ENCODE measurements at regions not wholly inside any gene's neighbourhood (a gene's known extent, or its start where the extent isn't known, plus 50 kb on each side); places are given as distances from the start of the nearest gene placed in this dataset.

- no peak for TF ChIP-seq TBL1XR1 (IDR thresholded peaks at IDR 0.05; ENCODE audit: borderline replicate concordance, low read length, partially characterized antibody)
- no peak for TF ChIP-seq ZNF24 (IDR thresholded peaks at IDR 0.05)
- TF ChIP-seq PAWR (CRISPR knock-in tag; IDR thresholded peaks at IDR 0.05; ENCODE audit: borderline replicate concordance), result no peak
- no peak for TF ChIP-seq BORCS8-MEF2B (CRISPR knock-in tag; IDR thresholded peaks at IDR 0.05)
Observed at GRCh38 chr2:176683618-176684111, 414.4 kb downstream of the MTX2 start (continued).

- H3K36me3 ChIP-seq (replicated peaks in 1 of 2; ENCODE audit: control insufficient read depth in 1 of 2, insufficient read depth in 2 of 2, low read length in 2 of 2), result no peaks in the 10 kb centered on the region
- in situ Hi-C loops (cut with HindIII; ENCODE audit: extremely low pct_ligation_motif_present, low pct_unique_long_range_greater_than_20kb), result no loop called here
- CTCF ChIA-PET (ENCODE audit: low intra/inter-chr PET ratio, low total read pairs), result no interaction called here
- no peak overlapping the region for H3K27ac ChIP-seq (ENCODE audit: extremely low read length, insufficient read depth, low read length)
- no peak overlapping the region for H3K4me2 ChIP-seq (ENCODE audit: low read depth, low read length)
- no peaks in the 10 kb centered on the region for H3K9me3 ChIP-seq (ENCODE audit: low read length)
- intact Hi-C loops (cut with micrococcal nuclease; ENCODE audit: unreplicated experiment), result no loop called here
- no peak overlapping the region for H2AFZ ChIP-seq (ENCODE audit: low read length)
- no peak overlapping the region for H3K4me3 ChIP-seq (replicated peaks in 1 of 3; ENCODE audit: insufficient read depth in 1 of 3, low read depth in 2 of 3, low read length in 3 of 3)
- no peaks in the 10 kb centered on the region for H3K79me2 ChIP-seq (ENCODE audit: insufficient read depth, low read length)
- DNase-seq (ENCODE audit: low spot score) (no peak), FAIRE-seq (no peak), ATAC-seq (no peak)
- no peak overlapping the region for H3K9ac ChIP-seq (ENCODE audit: insufficient read depth, low read depth, low read length)
- BruUV-seq (replicated peaks), result no TSS peak
- TF ChIP-seq CEBPB (IDR thresholded peaks at IDR 0.05; ENCODE audit: borderline replicate concordance, low read depth, low read length) (peak; percentile 35; the same call in 1 of the 2 replicates), ZNF574 (CRISPR knock-in tag; IDR thresholded peaks at IDR 0.05) (no peak)
- POLR2A ChIA-PET, result no interaction called here
- 8% methylated on average over 3 of the region's 3 CpGs for WGBS (ENCODE audit: low lambda C conversion rate)
- H3K27me3 ChIP-seq (ENCODE audit: control insufficient read depth in 1 of 2, insufficient read depth in 2 of 2, low read length in 2 of 2), result peaks cover 0 to 11% of the 10 kb centered on the region in 2 experiments; a peak in 2 of 5 replicates
- no peaks in the 10 kb centered on the region for H4K20me1 ChIP-seq (ENCODE audit: insufficient read depth, low read length)
- H3K4me1 ChIP-seq (ENCODE audit: insufficient read depth, low read length), result no peaks in the 10 kb centered on the region
Observed at GRCh38 chr2:176685908-176686307, 416.7 kb downstream of the MTX2 start.

All from HepG2 (cell line).